HepG2 (cell line): ENCODE measurements at regions not wholly inside any gene's neighbourhood (a gene's known extent, or its start where the extent isn't known, plus 50 kb on each side); places are given as distances from the start of the nearest gene placed in this dataset.

ENCODE experiments used
- ATAC-seq: fragments of 200-7000 bp; cut with Tn5 transposase; 3 replicates; pipeline ENCODE4 v1.9.1; 2020; ENCODE audit warnings: mild to moderate bottlenecking, moderate library complexity
- BruUV-seq: library from RNA; stranded (reverse); fragments of 400-500 nt; replicated peaks from 2 replicates; lab custom pipeline; 2021; lab: Mats Ljungman, UMichigan
- CTCF ChIA-PET: fragments of 300-600 bp; formaldehyde crosslinking; extraction: SDS; loops from one replicate; lab custom pipeline; 2021; ENCODE audit warnings: low total read pairs, inconsistent platforms, low intra/inter-chr PET ratio; lab: Yijun Ruan, JAX
- POLR2A ChIA-PET: fragments of 350-600 bp; sonication (Branson Sonifier 250); formaldehyde crosslinking; loops from one replicate; lab custom pipeline; 2020; ENCODE audit warnings: antibody characterized with exemption, inconsistent platforms; lab: Yijun Ruan, JAX
- DNase-seq: peaks from one replicate; pipeline ENCODE4 v3.0.0-alpha.2; 2015; ENCODE audit warnings: low spot score
- FAIRE-seq: peaks from 3 replicates; lab custom pipeline; 2011; peaks lifted over from hg19 to GRCh38; lab: Jason Lieb, UNC
- H2AFZ ChIP-seq: one replicate; pipeline ENCODE4 v1.6.1; 2011; ENCODE audit warnings: low read length, inconsistent platforms
- H3K27ac ChIP-seq: fragments of 300-600 bp; 3 replicates; pipeline ENCODE4 v1.8.0; 2011; ENCODE audit warnings: mixed run types, mild to moderate bottlenecking, mixed read lengths, low read length, inconsistent platforms; ENCODE audit not compliant: insufficient read depth; ENCODE audit errors: extremely low read length
- H3K27me3 ChIP-seq, 2 experiments: fragments of 200-600 bp in 1 of 2; 2 replicates in 1 of 2; 3 replicates in 1 of 2; pipeline versions ENCODE4 v1.6.0 to v1.8.0; 2011; ENCODE audit warnings: low read length in 2 of 2, mild to moderate bottlenecking in 2 of 2, moderate library complexity in 2 of 2, inconsistent platforms in 1 of 2; ENCODE audit not compliant: insufficient read depth in 2 of 2, control insufficient read depth in 1 of 2
- H3K36me3 ChIP-seq, 2 experiments: fragments of 200-600 bp in 1 of 2; replicated peaks in 1 of 2; 2 replicates in 1 of 2; 3 replicates in 1 of 2; pipeline versions ENCODE4 v1.5.1 to v1.8.0; 2011; ENCODE audit warnings: low read length in 2 of 2, inconsistent platforms in 1 of 2; ENCODE audit not compliant: insufficient read depth in 2 of 2, control insufficient read depth in 1 of 2
- H3K4me1 ChIP-seq: 2 replicates; pipeline ENCODE4 v1.5.1; 2012; ENCODE audit warnings: low read length, inconsistent platforms; ENCODE audit not compliant: insufficient read depth
- H3K4me2 ChIP-seq: 2 replicates; pipeline ENCODE4 v1.6.0; 2011; ENCODE audit warnings: low read depth, low read length, inconsistent platforms
- H3K4me3 ChIP-seq, 3 experiments: fragments of 200-600 bp in 1 of 3; sonication (generic), shearing (Covaris generic) in 1 of 3; replicated peaks in 1 of 3; 2 replicates each; pipeline ENCODE4 v1.5.1; 2011 to 2016; ENCODE audit warnings: low read length in 3 of 3, inconsistent platforms in 2 of 3, low read depth in 2 of 3, mild to moderate bottlenecking in 2 of 3, control low read depth in 1 of 3, mixed read lengths in 1 of 3; ENCODE audit not compliant: insufficient read depth in 1 of 3
- H3K79me2 ChIP-seq: one replicate; pipeline ENCODE4 v1.6.1; 2011; ENCODE audit warnings: low read length, inconsistent platforms; ENCODE audit not compliant: insufficient read depth
- H3K9ac ChIP-seq: 2 replicates; pipeline ENCODE4 v1.6.0; 2011; ENCODE audit warnings: mild to moderate bottlenecking, low read depth, low read length, inconsistent platforms; ENCODE audit not compliant: insufficient read depth
- H3K9me3 ChIP-seq: 2 replicates; pipeline ENCODE4 v1.5.1; 2012; ENCODE audit warnings: mild to moderate bottlenecking, low read length
- H4K20me1 ChIP-seq: 2 replicates; pipeline ENCODE4 v1.6.0; 2011; ENCODE audit warnings: inconsistent platforms, mild to moderate bottlenecking, low read length, moderate library complexity; ENCODE audit not compliant: insufficient read depth
- AHDC1 ChIP-seq: sonication (generic); formaldehyde crosslinking; IDR thresholded peaks from 2 replicates; pipeline ENCODE4 v1.5.1; 2020; ENCODE audit warnings: mild to moderate bottlenecking, missing genetic modification reagents, borderline replicate concordance
- CC2D1A ChIP-seq: sonication (generic); formaldehyde crosslinking; IDR thresholded peaks from 2 replicates; pipeline ENCODE4 v1.8.1; 2023; ENCODE audit warnings: mild to moderate bottlenecking, missing genetic modification reagents
- HHEX ChIP-seq: IDR thresholded peaks from 2 replicates; pipeline ENCODE4 v1.6.1; 2016; ENCODE audit warnings: control low read depth
- MAFF ChIP-seq: IDR thresholded peaks from 2 replicates; pipeline ENCODE4 v1.6.1; 2011; ENCODE audit warnings: low read depth, low read length, improper control_type of control experiment
- MAFK ChIP-seq, 2 experiments: IDR thresholded peaks in 1 of 2; conservative IDR thresholded peaks in 1 of 2; 2 replicates each; pipeline ENCODE4 v1.6.1; 2011; ENCODE audit warnings: improper control_type of control experiment in 2 of 2, low read length in 2 of 2
- NFE2L2 ChIP-seq: fragments of 150-350 bp; IDR thresholded peaks from 2 replicates; pipeline ENCODE4 v1.6.1; 2014; ENCODE audit warnings: low read length
- NFRKB ChIP-seq: fragments of 450-650 bp; IDR thresholded peaks from 2 replicates; pipeline ENCODE4 v1.6.1; 2017
- POGZ ChIP-seq: sonication (generic); formaldehyde crosslinking; IDR thresholded peaks from 2 replicates; pipeline ENCODE4 v1.4.0; 2020; ENCODE audit warnings: mild to moderate bottlenecking, missing genetic modification reagents
- WGBS: methylation state at CpG from one replicate; pipeline ENCODE4 v1.1.6; 2017; ENCODE audit warnings: low lambda C conversion rate; 5-methylcytosine and 5-hydroxymethylcytosine counted together
- in situ Hi-C: cut with HindIII; loops from 2 replicates; pipeline ENCODE4 v1.10.0; 2017; ENCODE audit warnings: low pct_unique_long_range_greater_than_20kb; ENCODE audit not compliant: extremely low pct_ligation_motif_present
- intact Hi-C: fragments of 100-400 bp; cut with micrococcal nuclease; formaldehyde crosslinking; loops from one replicate; pipeline ENCODE4 v1.10.0; 2022; ENCODE audit not compliant: unreplicated experiment

GRCh38 chr5:102649731-102650130, 105.4 kb upstream of the PAM start:
- Histone ChIP-seq H3K36me3 (no peaks in the 10 kb centered on the region), H2AFZ (no peak overlapping the region)
- no peak for DNase-seq
- no peak for TF ChIP-seq CC2D1A
- no peak for TF ChIP-seq AHDC1 (CRISPR knock-in tag)
- 0 out of 4 replicates have a peak, but pooled peaks of 1 of the 2 experiments have one; percentile 25 for TF ChIP-seq MAFK (conservative IDR thresholded peaks at IDR 0.05 in 1 of 2, IDR thresholded peaks at IDR 0.05 in 1 of 2; ENCODE audit: low read length in 2 of 2)
- no peak for TF ChIP-seq POGZ
- TF ChIP-seq NFRKB, result no peak
- TF ChIP-seq MAFF, result peak; percentile 46
- TF ChIP-seq HHEX, result no peak
- TF ChIP-seq NFE2L2, result no peak
- TF ChIP-seq, all 625 proteins: peak for 2
- no peak overlapping the region for H3K4me2 ChIP-seq
- BruUV-seq, result no TSS peak
- intact Hi-C loops, result no loop called here
- in situ Hi-C loops, result no loop called here
- ATAC-seq (no peak), FAIRE-seq (no peak)
- no peaks in the 10 kb centered on the region for H3K4me1 ChIP-seq
- H3K79me2 ChIP-seq, result no peaks in the 10 kb centered on the region
- no peaks in the 10 kb centered on the region for H3K9me3 ChIP-seq
- ChIA-PET POLR2A (no interaction called here), CTCF (no interaction called here)
- no peak overlapping the region for H3K4me3 ChIP-seq
- H3K27ac ChIP-seq, result no peak overlapping the region
- no peak overlapping the region for H3K9ac ChIP-seq
- WGBS, result 11% methylated on average over 1 of the region's 1 CpG
- no peaks in the 10 kb centered on the region for H4K20me1 ChIP-seq
- H3K27me3 ChIP-seq, result no peaks in the 10 kb centered on the region
